ENCODE measurements at regions not wholly inside any gene's neighbourhood (a gene's known extent, or its start where the extent isn't known, plus 50 kb on each side); places are given as distances from the start of the nearest gene placed in this dataset.

- TF ChIP-seq EP300 (IDR thresholded peaks at IDR 0.05; ENCODE audit: borderline replicate concordance): no peak
- no peak for TF ChIP-seq EGR1 (IDR thresholded peaks at IDR 0.05)
- no peak for TF ChIP-seq NFIC (IDR thresholded peaks at IDR 0.05)
- no peak for TF ChIP-seq RAD21 (IDR thresholded peaks at IDR 0.05; ENCODE audit: low read depth)
- TF ChIP-seq TAF1 (IDR thresholded peaks at IDR 0.05; ENCODE audit: low read depth): no peak
These were observed 109.8 kb downstream of the LUZP4 start for GRCh38 chrX:115399306-115399705.
